ENCODE measurements at regions not wholly inside any gene's neighbourhood (a gene's known extent, or its start where the extent isn't known, plus 50 kb on each side); places are given as distances from the start of the nearest gene placed in this dataset.
A peak's percentile ranks its signal among the peaks of the same experiment; 100 is the strongest.

DNA sequence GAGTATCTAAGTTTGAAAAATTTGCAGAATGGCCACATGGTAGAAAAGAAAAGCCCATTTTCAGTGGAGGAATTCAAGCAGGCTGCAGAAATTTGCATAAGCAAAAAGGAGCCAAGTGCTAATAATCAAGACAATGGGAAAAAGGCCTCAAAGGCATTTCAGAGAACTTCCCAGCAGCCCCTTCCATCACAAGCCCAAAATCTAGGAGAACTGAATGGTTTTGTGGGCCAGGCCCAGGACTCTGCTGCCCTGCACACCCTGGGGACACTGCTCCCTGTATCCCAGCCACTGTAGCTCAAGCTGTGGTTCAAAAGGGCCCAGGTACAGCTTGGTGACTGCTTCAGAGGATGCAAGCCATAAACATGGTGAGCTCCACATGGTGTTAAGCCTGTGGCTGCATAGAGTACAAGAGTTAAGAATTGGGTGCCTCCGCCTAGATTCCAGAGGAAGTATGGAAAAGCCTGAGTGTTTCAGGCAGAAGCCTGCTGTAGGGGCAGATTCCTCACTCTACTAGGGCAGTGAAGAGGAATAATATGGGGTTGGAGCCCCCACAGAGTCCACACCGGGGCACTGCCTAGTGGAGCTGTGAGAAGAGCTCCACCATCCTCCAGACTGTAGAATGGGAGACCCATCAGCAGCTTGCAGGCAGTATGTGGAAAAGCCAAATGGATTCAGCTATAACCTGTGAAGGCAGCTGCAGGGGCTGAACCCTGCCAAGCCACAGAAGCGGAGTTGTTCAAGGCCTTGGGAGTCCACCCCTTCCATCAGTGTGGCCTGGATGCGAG is 720.7 kb upstream of the CTNND2 start:
- peaks cover 10 to 11% of the 10 kb centered on the region in 2 experiments for H3K9me3 Mint-ChIP-seq
- Histone ChIP-seq H3K4me2 (ENCODE audit: insufficient read depth, insufficient read length, low read length) (peak overlapping the region; percentile 70), H3K9ac (ENCODE audit: extremely low read depth, insufficient read length, low read length) (peak overlapping the region; percentile 80), H2BK12ac (ENCODE audit: insufficient read length, low read depth, low read length) (no peak overlapping the region), H2BK20ac (ENCODE audit: low read depth, low read length, poor library complexity, severe bottlenecking) (no peak overlapping the region), H3T11ph (ENCODE audit: low read length) (no peak overlapping the region), H3K27me3 (ENCODE audit: insufficient read depth, low read length) (no peaks in the 10 kb centered on the region), H3K14ac (ENCODE audit: insufficient read depth, low read length) (peak overlapping the region; percentile 1; the same call in 1 of the 2 replicates), H3K79me1 (ENCODE audit: insufficient read depth, low read depth, low read length, poor library complexity, severe bottlenecking) (no peaks in the 10 kb centered on the region), H3K23me2 (ENCODE audit: insufficient read length, low read depth, low read length, poor library complexity, severe bottlenecking) (no peaks in the 10 kb centered on the region), H4K91ac (ENCODE audit: insufficient read length, low read depth, low read length) (no peak overlapping the region), H2AK5ac (ENCODE audit: insufficient read length, low read length) (no peak overlapping the region), H3K23ac (ENCODE audit: insufficient read length, low read depth, low read length) (no peak overlapping the region), H2BK15ac (ENCODE audit: low read depth, low read length) (no peak overlapping the region), H3K18ac (ENCODE audit: insufficient read length, low read depth, low read length) (no peak overlapping the region), H3K9me3 (ENCODE audit: control insufficient read depth, low read depth, low read length) (no peaks in the 10 kb centered on the region), H2BK5ac (ENCODE audit: insufficient read length, low read length) (peak overlapping the region; percentile 7), H3K79me2 (ENCODE audit: insufficient read depth, low read length) (peaks cover 35% of the 10 kb centered on the region; the same call in 1 of the 2 replicates), H3K27ac (ENCODE audit: insufficient read length, low read depth, low read length) (peak overlapping the region; percentile 92), H3K56ac (ENCODE audit: insufficient read length, low read depth, low read length) (no peak overlapping the region), H3K4me1 (ENCODE audit: insufficient read depth, low read length) (peaks cover 17% of the 10 kb centered on the region), H4K20me1 (ENCODE audit: control insufficient read depth, insufficient read depth, insufficient read length) (no peaks in the 10 kb centered on the region), H2BK120ac (ENCODE audit: low read depth, low read length, poor library complexity, severe bottlenecking) (no peak overlapping the region), H4K8ac (replicated peaks; ENCODE audit: insufficient read length, low read depth, low read length) (no peak overlapping the region), H4K5ac (ENCODE audit: insufficient read length, low read depth, low read length) (no peak overlapping the region), H2AFZ (ENCODE audit: low read length) (no peak overlapping the region), H3K4ac (ENCODE audit: low read depth, low read length) (no peak overlapping the region; the same call in 1 of the 2 replicates)
- H3K4me1 Mint-ChIP-seq: peaks cover 63 to 83% of the 10 kb centered on the region in 2 experiments
- peak overlapping the region; percentile 91 to 98 (median 96); a peak in 6 of 7 replicates for H3K27ac Mint-ChIP-seq
- peak; percentile 36 for DNase-seq
- WGBS (ENCODE audit: extremely low coverage, insufficient read length, low lambda C conversion rate): no CpG with 5 or more reads among the region's 4 CpGs
- TF ChIP-seq, protein P1, sequence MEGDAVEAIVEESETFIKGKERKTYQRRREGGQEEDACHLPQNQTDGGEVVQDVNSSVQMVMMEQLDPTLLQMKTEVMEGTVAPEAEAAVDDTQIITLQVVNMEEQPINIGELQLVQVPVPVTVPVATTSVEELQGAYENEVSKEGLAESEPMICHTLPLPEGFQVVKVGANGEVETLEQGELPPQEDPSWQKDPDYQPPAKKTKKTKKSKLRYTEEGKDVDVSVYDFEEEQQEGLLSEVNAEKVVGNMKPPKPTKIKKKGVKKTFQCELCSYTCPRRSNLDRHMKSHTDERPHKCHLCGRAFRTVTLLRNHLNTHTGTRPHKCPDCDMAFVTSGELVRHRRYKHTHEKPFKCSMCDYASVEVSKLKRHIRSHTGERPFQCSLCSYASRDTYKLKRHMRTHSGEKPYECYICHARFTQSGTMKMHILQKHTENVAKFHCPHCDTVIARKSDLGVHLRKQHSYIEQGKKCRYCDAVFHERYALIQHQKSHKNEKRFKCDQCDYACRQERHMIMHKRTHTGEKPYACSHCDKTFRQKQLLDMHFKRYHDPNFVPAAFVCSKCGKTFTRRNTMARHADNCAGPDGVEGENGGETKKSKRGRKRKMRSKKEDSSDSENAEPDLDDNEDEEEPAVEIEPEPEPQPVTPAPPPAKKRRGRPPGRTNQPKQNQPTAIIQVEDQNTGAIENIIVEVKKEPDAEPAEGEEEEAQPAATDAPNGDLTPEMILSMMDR (conservative IDR thresholded peaks at IDR 0.05): no peak
- H3K36me3 Mint-ChIP-seq (ENCODE audit: insufficient read depth in 1 of 3, low read depth in 3 of 3): peaks cover 22 to 50% (median 31%) of the 10 kb centered on the region in 3 experiments
- no peaks in the 10 kb centered on the region for H3K27me3 Mint-ChIP-seq (ENCODE audit: low read depth)
- peak overlapping the region; percentile 71 to 80 for H3K4me3 Mint-ChIP-seq
